ENCODE measurements at regions not wholly inside any gene's neighbourhood (a gene's known extent, or its start where the extent isn't known, plus 50 kb on each side); places are given as distances from the start of the nearest gene placed in this dataset.
"Not testable (repeated sequence)": the region's sequence is repeated elsewhere in the genome, so short reads cannot be mapped to it uniquely, and the experiment has no call there.

- no peak overlapping the region for H3K4me3 Mint-ChIP-seq
- intact Hi-C loops (cut with DNase I, micrococcal nuclease) = no loop called here
- no peak overlapping the region for H3K27ac Mint-ChIP-seq
- no peak for TF ChIP-seq CTCF (IDR thresholded peaks at IDR 0.05)
- Histone ChIP-seq H3K4me3 (ENCODE audit: low read length) (no peak overlapping the region), H3K36me3 (ENCODE audit: insufficient read depth, low read length) (no peaks in the 10 kb centered on the region), H3K27me3 (ENCODE audit: control insufficient read depth in 1 of 2, insufficient read depth in 2 of 2, low read length in 2 of 2) (no peaks in the 10 kb centered on the region), H3K9me3 (ENCODE audit: control insufficient read depth in 1 of 2, insufficient read depth in 1 of 2, low read length in 2 of 2) (peaks cover 0 to 7% of the 10 kb centered on the region in 2 experiments), H3K4me1 (ENCODE audit: insufficient read depth, low read length) (no peaks in the 10 kb centered on the region), H3K27ac (ENCODE audit: low read depth in 1 of 2, low read length in 2 of 2) (no peak overlapping the region)
- DNase-seq (no peak), ATAC-seq (ENCODE audit: poor library complexity) (no peak)
- peaks cover 43% of the 10 kb centered on the region for H3K36me3 Mint-ChIP-seq (ENCODE audit: low read depth)
- POLR2A ChIA-PET = no interaction called here
- no peaks in the 10 kb centered on the region for H3K9me3 Mint-ChIP-seq
- no peaks in the 10 kb centered on the region for H3K27me3 Mint-ChIP-seq
- CTCF ChIA-PET = no interaction called here
- H3K4me1 Mint-ChIP-seq (ENCODE audit: low read depth) = peaks cover 8% of the 10 kb centered on the region
Measured at GRCh38 chr1:173318788-173319187, 111.7 kb upstream of the TNFSF4 start.

GRCh38 chr1:173324352-173324751, 117.2 kb upstream of the TNFSF4 start:
- H3K27ac ChIP-seq (ENCODE audit: low read depth in 1 of 2, low read length in 2 of 2); H3K27ac Mint-ChIP-seq; intact Hi-C loops (cut with DNase I, micrococcal nuclease); H3K36me3 ChIP-seq (ENCODE audit: insufficient read depth, low read length); POLR2A ChIA-PET; CTCF ChIA-PET; H3K27me3 Mint-ChIP-seq; H3K9me3 ChIP-seq (ENCODE audit: control insufficient read depth in 1 of 2, insufficient read depth in 1 of 2, low read length in 2 of 2); H3K4me3 ChIP-seq (ENCODE audit: low read length); H3K4me3 Mint-ChIP-seq; H3K9me3 Mint-ChIP-seq; H3K4me1 ChIP-seq (ENCODE audit: insufficient read depth, low read length); H3K27me3 ChIP-seq (ENCODE audit: control insufficient read depth in 1 of 2, insufficient read depth in 2 of 2, low read length in 2 of 2); DNase-seq; H3K4me1 Mint-ChIP-seq (ENCODE audit: low read depth); ATAC-seq (ENCODE audit: poor library complexity): not testable (repeated sequence)
- H3K36me3 Mint-ChIP-seq (ENCODE audit: low read depth) = peaks cover 48% of the 10 kb centered on the region

- Mint-ChIP-seq H3K36me3 (ENCODE audit: low read depth) (peaks cover 14% of the 10 kb centered on the region), H3K4me1 (ENCODE audit: low read depth) (peaks cover 15% of the 10 kb centered on the region)
- ATAC-seq (ENCODE audit: poor library complexity); H3K4me1 ChIP-seq (ENCODE audit: insufficient read depth, low read length); H3K27me3 ChIP-seq (ENCODE audit: control insufficient read depth in 1 of 2, insufficient read depth in 2 of 2, low read length in 2 of 2); H3K4me3 ChIP-seq (ENCODE audit: low read length); H3K27ac ChIP-seq (ENCODE audit: low read depth in 1 of 2, low read length in 2 of 2); H3K9me3 Mint-ChIP-seq; CTCF ChIA-PET; DNase-seq; H3K27ac Mint-ChIP-seq; H3K27me3 Mint-ChIP-seq; H3K4me3 Mint-ChIP-seq; H3K9me3 ChIP-seq (ENCODE audit: control insufficient read depth in 1 of 2, insufficient read depth in 1 of 2, low read length in 2 of 2); intact Hi-C loops (cut with DNase I, micrococcal nuclease); H3K36me3 ChIP-seq (ENCODE audit: insufficient read depth, low read length); POLR2A ChIA-PET: not testable (repeated sequence)
Measured at GRCh38 chr1:173327987-173328386, 120.9 kb upstream of the TNFSF4 start.

- ChIA-PET POLR2A (no interaction called here), CTCF (no interaction called here)
- Histone ChIP-seq H3K27ac (ENCODE audit: low read depth in 1 of 2, low read length in 2 of 2) (no peak overlapping the region), H3K9me3 (ENCODE audit: control insufficient read depth in 1 of 2, insufficient read depth in 1 of 2, low read length in 2 of 2) (no peaks in the 10 kb centered on the region), H3K4me3 (ENCODE audit: low read length) (no peak overlapping the region), H3K27me3 (ENCODE audit: control insufficient read depth in 1 of 2, insufficient read depth in 2 of 2, low read length in 2 of 2) (no peaks in the 10 kb centered on the region), H3K4me1 (ENCODE audit: insufficient read depth, low read length) (peaks cover 5% of the 10 kb centered on the region), H3K36me3 (ENCODE audit: insufficient read depth, low read length) (no peaks in the 10 kb centered on the region)
- intact Hi-C loops (cut with DNase I, micrococcal nuclease) = no loop called here
- Mint-ChIP-seq H3K36me3 (ENCODE audit: low read depth) (peaks cover 4% of the 10 kb centered on the region), H3K4me1 (ENCODE audit: low read depth) (peaks cover 15% of the 10 kb centered on the region), H3K27ac (no peak overlapping the region), H3K9me3 (peaks cover 4% of the 10 kb centered on the region), H3K4me3 (no peak overlapping the region), H3K27me3 (no peaks in the 10 kb centered on the region)
- ATAC-seq (ENCODE audit: poor library complexity) = no peak
- DNase-seq = no peak
- TF ChIP-seq CTCF (IDR thresholded peaks at IDR 0.05) = no peak
Measured at GRCh38 chr1:173328961-173329360, 121.8 kb upstream of the TNFSF4 start.
